ENCODE measurements at regions not wholly inside any gene's neighbourhood (a gene's known extent, or its start where the extent isn't known, plus 50 kb on each side); places are given as distances from the start of the nearest gene placed in this dataset.

- DNase-seq (ENCODE audit: low read depth, low spot score) = no peak
Measured at GRCh38 chr13:109599901-109600657, 186.3 kb downstream of the IRS2 start.

GRCh38 chr13:109595471-109595870, 190.9 kb downstream of the IRS2 start:
- DNase-seq (ENCODE audit: low read depth, low spot score) = no peak

- DNase-seq (ENCODE audit: low read depth, low spot score) = no peak
Measured at GRCh38 chr13:109593230-109593629, 193.2 kb downstream of the IRS2 start.

GRCh38 chr13:109592770-109593169, 193.6 kb downstream of the IRS2 start:
- no peak for DNase-seq (ENCODE audit: low read depth, low spot score)

GRCh38 chr13:109587689-109588088, 198.7 kb downstream of the IRS2 start:
- DNase-seq (ENCODE audit: low read depth, low spot score) = no peak

- no peak for DNase-seq (ENCODE audit: low read depth, low spot score)
Measured at GRCh38 chr13:109586509-109587346, 199.7 kb downstream of the IRS2 start.

- DNase-seq (ENCODE audit: low read depth, low spot score) = no peak
Measured at GRCh38 chr13:109584844-109585361, 201.5 kb downstream of the IRS2 start.

GRCh38 chr13:109577191-109577700, 209.1 kb downstream of the IRS2 start:
- DNase-seq (ENCODE audit: low read depth, low spot score) = no peak

- no peak for DNase-seq (ENCODE audit: low read depth, low spot score)
Measured at GRCh38 chr13:109576331-109576813, 210.0 kb downstream of the IRS2 start.

GRCh38 chr13:109575821-109576220, 210.6 kb downstream of the IRS2 start:
- no peak for DNase-seq (ENCODE audit: low read depth, low spot score)

- DNase-seq (ENCODE audit: low read depth, low spot score) = no peak
Measured at GRCh38 chr13:109572389-109572788, 214.0 kb downstream of the IRS2 start.

- no peak for DNase-seq (ENCODE audit: low read depth, low spot score)
Measured at GRCh38 chr13:109569958-109570711, 216.2 kb downstream of the IRS2 start.

- DNase-seq (ENCODE audit: low read depth, low spot score) = no peak
Measured at GRCh38 chr13:109568339-109568818, 218.0 kb downstream of the IRS2 start.

GRCh38 chr13:109567315-109567714, 219.1 kb downstream of the IRS2 start:
- DNase-seq (ENCODE audit: low read depth, low spot score) = no peak

- no peak for DNase-seq (ENCODE audit: low read depth, low spot score)
Measured at GRCh38 chr13:109565877-109566276, 220.5 kb downstream of the IRS2 start.

- DNase-seq (ENCODE audit: low read depth, low spot score) = no peak
Measured at GRCh38 chr13:109548374-109548773, 238.0 kb downstream of the IRS2 start.

- no peak for DNase-seq (ENCODE audit: low read depth, low spot score)
Measured at GRCh38 chr13:109547942-109548341, 238.4 kb downstream of the IRS2 start.

- no peak for DNase-seq (ENCODE audit: low read depth, low spot score)
Measured at GRCh38 chr13:109545931-109546330, 240.5 kb downstream of the IRS2 start.

- DNase-seq (ENCODE audit: low read depth, low spot score) = no peak
Measured at GRCh38 chr13:109541081-109541480, 245.3 kb downstream of the IRS2 start.

- no peak for DNase-seq (ENCODE audit: low read depth, low spot score)
Measured at GRCh38 chr13:109537584-109537983, 248.8 kb downstream of the IRS2 start.

- DNase-seq (ENCODE audit: low read depth, low spot score) = no peak
Measured at GRCh38 chr13:109533350-109533749, 253.0 kb downstream of the IRS2 start.
